ENCODE measurements at regions not wholly inside any gene's neighbourhood (a gene's known extent, or its start where the extent isn't known, plus 50 kb on each side); places are given as distances from the start of the nearest gene placed in this dataset.

- DNase-seq = no peak
Measured at GRCh38 chr3:59698091-59698490, 648.3 kb upstream of the CFAP20DC start.

- no peak for DNase-seq
Measured at GRCh38 chr3:59696783-59697182, 647.0 kb upstream of the CFAP20DC start.

GRCh38 chr3:59695860-59696259 is 646.0 kb upstream of the CFAP20DC start:
- DNase-seq = no peak

- DNase-seq = peak; percentile 88 to 89
Measured at GRCh38 chr3:59692117-59692516, 642.3 kb upstream of the CFAP20DC start.

- no peak for DNase-seq
Measured at GRCh38 chr3:59690886-59691285, 641.1 kb upstream of the CFAP20DC start.

- DNase-seq = no peak
Measured at GRCh38 chr3:59688636-59689035, 638.8 kb upstream of the CFAP20DC start.

- no peak for DNase-seq
Measured at GRCh38 chr3:59685432-59685831, 635.6 kb upstream of the CFAP20DC start.

- no peak for DNase-seq
Measured at GRCh38 chr3:59684766-59685165, 634.9 kb upstream of the CFAP20DC start.

GRCh38 chr3:59680919-59681318 is 631.1 kb upstream of the CFAP20DC start:
- DNase-seq = no peak

- DNase-seq = no peak
Measured at GRCh38 chr3:59677747-59678702, 628.2 kb upstream of the CFAP20DC start.

- DNase-seq = no peak
Measured at GRCh38 chr3:59675495-59675894, 625.7 kb upstream of the CFAP20DC start.

GRCh38 chr3:59663076-59663850 is 613.4 kb upstream of the CFAP20DC start:
- DNase-seq = no peak

GRCh38 chr3:59660852-59661625 is 611.2 kb upstream of the CFAP20DC start:
- no peak for DNase-seq

- DNase-seq = no peak
Measured at GRCh38 chr3:59660376-59660775, 610.6 kb upstream of the CFAP20DC start.

GRCh38 chr3:59659755-59660154 is 609.9 kb upstream of the CFAP20DC start:
- DNase-seq = no peak

- no peak for DNase-seq
Measured at GRCh38 chr3:59658866-59659265, 609.0 kb upstream of the CFAP20DC start.

GRCh38 chr3:59658274-59658673 is 608.4 kb upstream of the CFAP20DC start:
- no peak for DNase-seq

GRCh38 chr3:59655418-59656015 is 605.7 kb upstream of the CFAP20DC start:
- no peak for DNase-seq

GRCh38 chr3:59654480-59655417 is 604.9 kb upstream of the CFAP20DC start:
- DNase-seq = no peak

- no peak for DNase-seq
Measured at GRCh38 chr3:59654123-59654479, 604.3 kb upstream of the CFAP20DC start.

GRCh38 chr3:59653405-59654122 is 603.7 kb upstream of the CFAP20DC start:
- no peak for DNase-seq

Data from AML-193 (cell line).